DND-41 (cell line): ENCODE measurements at regions not wholly inside any gene's neighbourhood (a gene's known extent, or its start where the extent isn't known, plus 50 kb on each side); places are given as distances from the start of the nearest gene placed in this dataset.

Source experiments
- EZH2 ChIP-seq: IDR thresholded peaks from 3 replicates; pipeline ENCODE4 v1.6.1; 2012; ENCODE audit warnings: borderline replicate concordance, low read depth, mild to moderate bottlenecking, moderate library complexity, low read length, inconsistent platforms; ENCODE audit not compliant: severe bottlenecking
- TF ChIP-seq, protein P1 (sequence below): IDR thresholded peaks from 2 replicates; pipeline ENCODE4 v1.5.1; 2012; ENCODE audit warnings: borderline replicate concordance, low read length, moderate library complexity, mild to moderate bottlenecking; ENCODE audit not compliant: poor library complexity, severe bottlenecking; ENCODE audit errors: extremely low read depth

DNA sequence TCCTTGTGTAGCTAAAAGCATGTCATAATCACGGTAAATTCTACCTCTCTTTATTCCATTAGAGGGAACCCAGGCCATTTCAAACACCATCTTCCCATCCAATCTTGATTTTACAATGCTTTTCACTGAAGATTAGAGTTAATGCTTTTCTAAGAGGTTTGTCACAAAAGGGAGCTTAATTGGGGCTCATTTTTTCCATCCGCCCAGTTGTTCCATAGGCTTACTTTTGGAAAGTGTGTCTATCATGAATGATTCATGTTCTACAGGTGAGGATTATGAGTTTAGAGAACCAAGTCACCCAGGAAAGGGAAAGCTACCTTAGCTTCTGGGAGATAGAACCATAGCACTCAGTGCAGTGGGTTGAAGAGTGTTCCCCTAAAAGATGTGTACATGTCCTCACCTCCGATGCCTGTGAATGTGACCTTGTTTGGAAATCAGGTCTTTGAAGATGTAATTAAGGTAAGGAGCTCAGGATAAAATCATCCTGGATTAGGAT is 286.9 kb upstream of the RUNX1 start:
- TF ChIP-seq, protein P1, sequence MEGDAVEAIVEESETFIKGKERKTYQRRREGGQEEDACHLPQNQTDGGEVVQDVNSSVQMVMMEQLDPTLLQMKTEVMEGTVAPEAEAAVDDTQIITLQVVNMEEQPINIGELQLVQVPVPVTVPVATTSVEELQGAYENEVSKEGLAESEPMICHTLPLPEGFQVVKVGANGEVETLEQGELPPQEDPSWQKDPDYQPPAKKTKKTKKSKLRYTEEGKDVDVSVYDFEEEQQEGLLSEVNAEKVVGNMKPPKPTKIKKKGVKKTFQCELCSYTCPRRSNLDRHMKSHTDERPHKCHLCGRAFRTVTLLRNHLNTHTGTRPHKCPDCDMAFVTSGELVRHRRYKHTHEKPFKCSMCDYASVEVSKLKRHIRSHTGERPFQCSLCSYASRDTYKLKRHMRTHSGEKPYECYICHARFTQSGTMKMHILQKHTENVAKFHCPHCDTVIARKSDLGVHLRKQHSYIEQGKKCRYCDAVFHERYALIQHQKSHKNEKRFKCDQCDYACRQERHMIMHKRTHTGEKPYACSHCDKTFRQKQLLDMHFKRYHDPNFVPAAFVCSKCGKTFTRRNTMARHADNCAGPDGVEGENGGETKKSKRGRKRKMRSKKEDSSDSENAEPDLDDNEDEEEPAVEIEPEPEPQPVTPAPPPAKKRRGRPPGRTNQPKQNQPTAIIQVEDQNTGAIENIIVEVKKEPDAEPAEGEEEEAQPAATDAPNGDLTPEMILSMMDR = no peak
- no peak for TF ChIP-seq EZH2
